Bone marrow (tissue), 2 donors: ENCODE measurements at regions not wholly inside any gene's neighbourhood (a gene's known extent, or its start where the extent isn't known, plus 50 kb on each side); places are given as distances from the start of the nearest gene placed in this dataset.
"Not testable (repeated sequence)": the region's sequence is repeated elsewhere in the genome, so short reads cannot be mapped to it uniquely, and the experiment has no call there.

Experiments
- DNase-seq, 2 donors: peaks; one replicate each; lab custom pipeline; 2025; lab: John Stamatoyannopoulos, UW

DNA sequence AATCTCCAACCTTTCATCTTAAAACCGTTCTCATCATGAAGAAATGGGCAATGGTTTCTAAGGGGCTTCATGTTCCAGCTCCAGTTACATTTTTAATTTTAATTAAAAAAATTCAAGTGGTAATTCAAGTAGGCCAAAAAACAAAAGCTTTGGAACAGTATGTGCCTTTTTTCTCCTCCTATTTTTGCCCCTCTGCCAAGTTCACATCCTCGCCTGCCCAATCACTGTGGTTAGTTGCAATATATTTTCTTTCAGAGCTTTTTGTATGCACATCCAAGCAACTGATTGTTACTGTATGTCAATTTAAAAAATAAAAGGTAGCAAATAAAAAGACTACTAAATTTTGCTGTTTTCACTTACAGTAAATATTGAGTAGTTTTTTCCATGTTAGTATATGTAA, 99.8 kb upstream of the B3GAT2 start:
- no peak for DNase-seq

DNA sequence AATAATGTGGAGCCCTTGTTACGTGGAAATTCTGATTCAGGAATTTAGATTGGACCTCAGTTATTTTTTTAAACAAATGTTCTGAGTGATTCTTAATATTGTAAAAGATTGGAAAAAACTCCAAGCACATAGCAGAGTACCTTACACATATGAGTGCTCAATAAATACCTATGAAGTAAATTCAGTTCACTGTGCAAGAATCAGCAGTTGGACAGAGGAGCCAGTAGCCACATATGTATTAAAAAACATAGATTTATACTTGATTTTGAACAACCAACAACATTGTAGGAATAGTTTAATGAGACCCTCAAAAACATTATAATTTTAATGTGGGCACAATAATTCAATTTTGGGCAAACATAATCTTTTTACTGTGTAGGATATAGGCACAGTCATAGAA, 109.3 kb upstream of the B3GAT2 start:
- no peak for DNase-seq

DNA sequence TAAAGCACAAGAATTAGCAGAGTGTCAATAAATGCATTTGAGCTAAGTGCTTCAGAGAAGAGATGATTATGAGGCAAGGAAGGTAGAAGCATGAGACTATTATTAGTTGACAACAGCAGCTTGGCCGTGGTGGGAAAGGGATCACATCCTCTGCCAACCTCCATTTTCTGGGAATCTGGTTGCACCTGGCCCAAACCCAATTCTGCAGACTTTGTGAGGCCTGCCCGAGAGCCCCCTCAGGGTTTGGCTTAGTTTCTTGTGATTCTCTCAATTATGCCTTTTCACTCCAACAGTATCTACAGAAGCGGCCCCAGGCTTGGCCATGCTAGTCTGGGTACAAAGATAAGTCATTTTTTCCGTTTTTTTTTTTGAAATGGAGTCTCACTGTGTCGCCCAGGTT, 111.0 kb upstream of the B3GAT2 start:
- DNase-seq = no peak

DNA sequence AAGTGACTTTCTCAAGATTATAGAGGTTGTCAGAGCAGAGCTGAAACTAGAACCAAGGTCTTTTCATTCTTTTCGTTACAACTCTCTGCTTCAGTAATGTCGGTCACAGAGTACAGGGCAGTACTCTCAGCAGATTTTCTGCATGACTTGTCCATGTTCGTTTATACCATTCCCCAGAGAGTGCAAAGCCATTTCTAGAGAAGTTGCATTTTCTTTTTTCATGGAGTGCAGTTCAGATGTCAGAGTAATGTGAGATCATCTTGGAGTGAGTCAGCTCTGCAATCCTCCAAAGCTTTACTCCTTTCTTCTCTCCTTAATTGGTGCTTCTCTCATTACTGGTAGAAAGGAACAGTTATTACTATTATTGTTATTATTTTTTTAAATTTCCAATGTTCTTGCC, 115.6 kb upstream of the B3GAT2 start:
- DNase-seq = no peak

- no peak for DNase-seq
These were observed 120.8 kb upstream of the B3GAT2 start for GRCh38 chr6:71077655-71078054.

- DNase-seq = no peak
These were observed 122.8 kb upstream of the B3GAT2 start for GRCh38 chr6:71079677-71080076.

- no peak for DNase-seq
These were observed 123.3 kb upstream of the B3GAT2 start for GRCh38 chr6:71080133-71080532.

DNA sequence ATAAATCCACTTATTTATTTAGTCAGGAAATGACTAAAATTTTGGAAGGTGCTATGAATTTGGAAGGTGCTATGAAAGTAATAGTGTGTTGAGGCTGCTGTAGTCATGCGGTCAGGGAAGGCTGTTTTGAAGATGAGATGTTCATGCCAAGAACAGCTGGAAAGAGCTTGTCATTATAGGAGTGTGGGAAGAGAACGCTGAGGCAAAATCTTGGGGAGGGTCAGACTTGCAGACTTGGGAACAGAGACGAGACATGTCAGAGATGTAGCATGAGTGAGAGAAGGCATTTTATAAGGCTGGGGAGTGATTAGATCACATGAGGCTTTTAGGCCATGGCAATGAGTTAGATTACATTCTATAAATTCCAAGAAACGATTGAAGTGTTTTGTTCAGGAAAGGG, 124.0 kb upstream of the B3GAT2 start:
- no peak for DNase-seq

DNA sequence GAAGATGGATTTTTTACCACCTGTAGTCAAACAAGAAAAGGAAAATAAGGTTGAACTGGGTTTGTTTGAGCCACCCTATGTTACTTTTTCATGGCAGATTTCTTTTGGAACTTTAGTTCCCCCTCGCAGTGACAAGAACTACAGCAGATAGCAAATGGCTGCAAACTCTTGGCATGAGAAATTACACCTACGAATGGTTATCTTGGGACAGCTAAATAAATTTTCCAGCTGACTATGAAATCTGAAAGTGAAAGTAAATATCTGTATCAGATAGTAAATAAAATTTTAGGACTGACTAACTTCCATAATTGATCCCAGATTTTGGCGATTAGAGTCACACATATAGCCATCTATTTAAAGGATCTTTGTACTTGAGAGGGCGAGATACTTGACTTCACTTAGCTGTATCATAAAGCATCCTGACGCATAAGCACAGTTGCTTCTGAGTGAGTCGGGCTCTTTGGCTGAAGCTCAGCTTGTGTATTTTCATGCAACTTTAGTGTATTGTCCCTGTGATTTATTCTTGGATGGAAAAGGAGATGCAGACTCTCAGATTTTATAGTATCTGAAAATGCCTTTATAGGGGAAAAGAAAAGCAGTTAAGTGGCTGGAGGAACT, 125.3 kb upstream of the B3GAT2 start:
- DNase-seq = no peak

- no peak for DNase-seq
These were observed 126.5 kb upstream of the B3GAT2 start for GRCh38 chr6:71083308-71083820.

DNA sequence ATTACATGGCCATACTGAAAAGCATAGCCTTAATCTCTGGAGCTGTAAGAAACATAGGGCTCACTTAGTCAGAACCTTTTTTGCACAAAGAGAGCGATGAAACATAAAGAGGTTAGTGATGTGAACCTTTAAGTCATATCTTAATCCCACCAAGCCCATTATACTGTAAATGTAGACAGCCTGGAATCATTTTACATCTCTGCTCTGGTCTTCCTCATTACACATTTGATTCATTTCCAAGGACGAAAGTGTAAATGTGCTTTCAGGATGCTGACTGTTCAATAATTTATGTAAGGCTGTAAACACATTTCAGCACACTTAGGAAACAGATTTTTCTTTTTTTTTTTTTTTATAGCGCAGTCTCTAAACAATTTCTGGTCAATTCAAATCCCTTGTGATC, 131.3 kb upstream of the B3GAT2 start:
- DNase-seq = no peak

DNA sequence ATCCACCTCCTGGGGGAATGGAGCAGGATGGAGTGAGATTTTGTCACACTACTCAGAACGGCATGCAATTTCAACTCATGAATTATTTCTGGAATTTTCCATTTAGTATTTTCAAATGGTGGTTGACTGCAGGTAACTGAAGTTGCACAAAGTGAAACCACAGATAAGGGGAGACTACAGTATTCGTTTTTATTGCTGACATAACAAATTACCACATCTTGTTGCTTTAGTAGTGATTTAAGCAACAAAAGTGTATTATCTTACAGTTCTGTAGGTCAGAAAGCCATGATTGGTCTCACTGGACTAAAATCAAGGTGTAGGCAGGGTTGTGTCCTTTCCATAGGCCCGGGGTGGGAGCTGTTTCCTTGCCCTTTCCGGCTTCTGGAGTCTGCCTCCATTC, 133.4 kb upstream of the B3GAT2 start:
- DNase-seq = no peak

DNA sequence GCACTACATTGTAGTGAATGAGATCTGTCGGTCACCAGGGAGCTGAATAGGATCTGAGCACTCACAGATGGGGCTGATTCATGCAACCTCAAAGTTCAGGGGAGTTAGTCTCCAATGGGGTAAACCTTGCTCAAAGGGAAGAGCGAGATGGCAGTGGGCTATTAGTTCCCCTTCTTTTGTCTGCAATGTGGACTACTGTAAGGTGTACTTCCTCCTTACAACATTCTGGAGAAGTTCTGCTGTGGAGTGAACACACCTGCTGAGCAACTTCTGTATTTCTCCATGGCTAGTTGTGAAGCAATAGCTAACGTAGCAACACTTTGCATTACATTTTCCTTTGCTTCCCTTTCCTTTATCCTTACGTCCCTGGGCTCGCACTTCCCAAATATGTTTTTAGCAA, 134.3 kb upstream of the B3GAT2 start:
- no peak for DNase-seq

DNA sequence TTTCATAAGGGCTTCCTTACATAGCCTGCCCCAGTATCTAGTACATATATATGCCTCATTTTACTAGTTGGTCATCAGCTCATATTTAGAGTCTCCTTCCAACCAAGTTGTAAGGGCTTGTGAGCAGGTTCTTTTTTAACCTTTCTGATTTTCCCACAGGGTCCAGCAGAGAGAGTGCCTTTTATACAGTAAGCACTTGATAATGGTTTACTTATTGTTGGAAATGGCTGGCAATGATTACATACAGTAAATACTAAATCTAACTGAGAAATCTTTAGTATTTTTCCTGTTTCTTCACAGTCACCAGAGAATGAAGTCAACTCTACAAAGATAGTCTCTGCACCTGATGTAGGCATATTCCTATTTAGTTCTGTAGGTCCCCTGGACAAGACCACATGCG, 135.1 kb upstream of the B3GAT2 start:
- DNase-seq = no peak

- DNase-seq = not testable (repeated sequence)
These were observed 140.4 kb upstream of the B3GAT2 start for GRCh38 chr6:71097264-71097663.

DNA sequence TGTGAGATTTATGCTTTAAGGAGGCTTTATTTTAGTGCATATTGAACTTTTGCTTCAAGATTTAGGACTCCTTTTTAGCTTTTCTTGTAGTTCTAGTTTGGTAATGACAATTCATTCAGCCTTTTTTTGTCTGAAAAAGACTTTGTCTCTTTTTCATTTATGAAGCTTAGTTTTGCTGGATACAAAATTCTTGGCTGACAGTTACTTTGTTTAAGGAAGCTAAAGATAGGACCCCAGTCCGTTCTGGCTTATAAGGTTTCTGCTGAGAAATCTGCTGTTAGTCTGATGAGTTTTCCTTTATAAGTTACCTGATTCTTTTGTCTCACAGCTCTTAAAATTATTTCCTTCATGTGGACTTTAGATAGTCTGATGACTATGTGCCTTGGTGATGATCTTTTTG, 142.8 kb upstream of the B3GAT2 start:
- no peak for DNase-seq

DNA sequence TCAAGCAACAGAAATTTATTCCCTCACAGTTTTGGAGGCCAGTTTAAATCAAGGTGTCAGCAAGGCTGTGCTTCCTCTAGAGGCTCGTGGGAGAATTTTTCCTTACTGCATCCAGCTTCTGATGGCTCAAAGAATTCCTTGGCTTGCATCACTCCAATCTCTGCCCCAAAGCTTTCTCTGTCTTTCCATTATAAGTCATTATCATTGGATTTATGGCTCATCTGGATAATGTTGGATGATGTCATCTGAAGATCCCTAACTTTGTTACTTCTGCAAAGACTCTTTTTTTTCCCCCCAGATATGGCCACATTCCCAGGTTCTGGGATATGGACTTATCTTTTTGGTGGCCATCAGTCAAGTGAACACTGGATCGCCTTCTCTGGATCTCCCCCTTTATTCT, 146.3 kb upstream of the B3GAT2 start:
- no peak for DNase-seq

DNA sequence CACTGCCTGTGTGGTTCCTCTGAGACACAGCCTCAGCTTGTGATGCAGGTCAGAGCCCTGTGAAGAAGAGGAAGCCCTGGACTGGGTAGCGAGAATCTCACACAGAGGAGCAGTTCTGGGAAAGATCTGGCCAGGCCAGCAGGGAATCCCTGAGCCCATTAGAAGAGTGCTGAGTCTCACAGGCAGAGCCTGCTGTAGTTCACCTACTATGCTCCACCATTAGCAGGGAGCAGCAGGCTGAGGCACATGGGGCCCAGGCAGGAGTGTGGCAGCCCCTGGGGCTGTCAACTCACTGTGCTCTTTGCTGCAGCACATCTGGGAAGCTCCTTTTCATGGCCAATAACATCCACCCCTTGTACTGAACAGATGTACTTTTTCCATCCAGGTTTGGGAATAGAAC, 146.8 kb upstream of the B3GAT2 start:
- no peak for DNase-seq

DNA sequence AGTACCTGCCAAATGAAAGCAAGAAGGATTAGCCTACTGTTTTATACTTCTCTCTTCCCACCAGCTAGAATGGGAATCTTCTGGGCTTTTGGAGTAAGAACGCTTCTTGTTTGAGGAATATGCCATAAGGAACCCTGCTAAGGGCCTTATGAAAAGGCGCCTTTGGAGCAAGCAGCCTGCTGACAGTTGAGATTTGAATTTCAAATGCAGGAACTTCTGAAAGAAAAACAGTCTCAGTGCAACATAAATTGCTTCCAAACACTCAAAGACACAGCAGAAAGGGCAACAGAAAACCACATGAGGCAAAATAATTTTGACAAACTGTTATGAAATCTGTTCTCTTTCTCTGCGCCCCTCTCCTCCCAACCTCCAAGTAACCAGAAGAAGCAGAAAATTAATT, 149.4 kb upstream of the B3GAT2 start:
- DNase-seq = no peak

DNA sequence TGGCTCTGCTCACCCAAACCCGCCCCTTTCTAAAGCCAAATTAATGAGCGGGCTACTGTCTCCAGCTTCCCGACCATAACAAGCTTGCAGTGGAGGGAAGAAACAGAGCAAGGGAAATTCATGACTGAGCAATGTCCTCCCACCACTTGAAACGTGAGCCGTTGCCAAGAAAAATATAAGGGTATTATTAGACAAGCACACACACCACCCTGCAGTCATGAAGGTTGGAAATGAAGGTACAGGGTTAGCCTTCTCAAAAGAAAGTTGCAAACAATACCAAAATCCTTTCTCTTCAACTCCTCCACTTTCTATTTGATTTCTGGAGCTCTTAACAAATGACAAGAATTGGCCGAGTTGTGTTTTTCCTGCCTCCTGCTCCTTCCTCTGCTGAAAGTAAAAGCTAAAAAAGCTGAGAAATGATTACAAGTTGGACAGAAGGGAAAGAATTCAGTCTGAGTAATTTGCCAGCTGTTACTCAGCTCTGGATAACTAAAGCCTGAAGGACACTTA, 151.1 kb upstream of the B3GAT2 start:
- no peak for DNase-seq

GRCh38 chr6:71114544-71114943, 157.7 kb upstream of the B3GAT2 start:
- DNase-seq = no peak

GRCh38 chr6:71114986-71115385, 158.1 kb upstream of the B3GAT2 start:
- DNase-seq = no peak

- no peak for DNase-seq
These were observed 162.7 kb upstream of the B3GAT2 start for GRCh38 chr6:71119560-71119959.

GRCh38 chr6:71123051-71123450, 165.6 kb upstream of the OGFRL1 start:
- DNase-seq = no peak
